Ovary (tissue), 7 donors: ENCODE measurements at regions not wholly inside any gene's neighbourhood (a gene's known extent, or its start where the extent isn't known, plus 50 kb on each side); places are given as distances from the start of the nearest gene placed in this dataset.

Source experiments
- DNase-seq, 5 donors: peaks; one replicate each; pipeline ENCODE4 v3.0.0-alpha.2; 2019 to 2020
- H3K27ac ChIP-seq, 2 donors: fragments of 200-600 bp; one replicate each; pipeline versions ENCODE4 v1.5.1 to v1.8.0; 2019 to 2022
- H3K27me3 ChIP-seq: fragments of 200-600 bp; one replicate; pipeline ENCODE4 v1.8.0; 2022
- H3K36me3 ChIP-seq: fragments of 200-600 bp; sonication (generic); one replicate; pipeline ENCODE4 v1.5.1; 2019
- H3K4me1 ChIP-seq: one replicate; pipeline ENCODE4 v1.8.1; 2013; ENCODE audit warnings: mild to moderate bottlenecking, moderate library complexity; ENCODE audit not compliant: insufficient read depth
- H3K4me3 ChIP-seq: fragments of 200-600 bp; sonication (generic); one replicate; pipeline ENCODE4 v1.5.1; 2017
- H3K9me3 ChIP-seq, 2 donors: fragments of 200-600 bp in 1 of 2; sonication (generic) in 1 of 2; one replicate each; pipeline versions ENCODE4 v1.5.1 to v1.8.1; 2013 to 2019; ENCODE audit warnings: mild to moderate bottlenecking in 1 of 2, moderate library complexity in 1 of 2
- CTCF ChIP-seq, 3 donors: fragments of 450-650 bp in 2 of 3; fragments of 200-600 bp in 1 of 3; IDR thresholded peaks; one replicate each; pipeline versions ENCODE4 v1.5.1 to v1.8.0; 2016 to 2022; ENCODE audit warnings: antibody characterized with exemption in 3 of 3, mild to moderate bottlenecking in 1 of 3
- EP300 ChIP-seq: sonication (generic); formaldehyde crosslinking; IDR thresholded peaks from one replicate; pipeline ENCODE4 v1.6.1; 2017; ENCODE audit warnings: antibody characterized with exemption
- POLR2A ChIP-seq: fragments of 450-650 bp; IDR thresholded peaks from one replicate; pipeline ENCODE4 v1.6.1; 2017; ENCODE audit warnings: antibody characterized with exemption, mild to moderate bottlenecking, moderate library complexity
- WGBS, 3 donors: extraction: QIAGEN DNeasy Blood & Tissue Kit in 1 of 3; methylation state at CpG; one replicate each; pipeline versions ENCODE4 v1.1.5 to v1.1.7; 2013 to 2017; 5-methylcytosine and 5-hydroxymethylcytosine counted together
- intact Hi-C, 4 donors: fragments of 100-400 bp; cut with DNase I; formaldehyde crosslinking; loops; one replicate each; pipeline versions ENCODE4 v1.11.0 to v1.15.1; 2022 to 2023
- donor health status: DM: no; HTN: no; CAD: no; lungs with moderate emphysema.
- donor health status: DM: no; HTN: no; CAD: no.
- donor health status: Bipolar disorder and iron deficiency.
- donor health status: DM: no; HTN: no; CAD: no.
- donor health status: DM: yes; HTN: yes; CAD: no.

GRCh38 chr15:38672814-38673670 is 108.4 kb upstream of the RASGRP1 start:
- no peaks in the 10 kb centered on the region for H3K27me3 ChIP-seq
- no peaks in the 10 kb centered on the region for H3K4me1 ChIP-seq
- H3K27ac ChIP-seq: no peak overlapping the region
- intact Hi-C loops: loop anchor here in 1 of 4 donors (10.0 kb wide), 1 partner anchor 238 kb away; no protein-coding TSS in a partner anchor
- 77 to 82% (median 80%) methylated on average over 14 of the region's 14 CpGs for WGBS, 3 donors
- H3K9me3 ChIP-seq: no peaks in the 10 kb centered on the region
- no peak for DNase-seq
- no peak overlapping the region for H3K4me3 ChIP-seq
- H3K36me3 ChIP-seq: no peaks in the 10 kb centered on the region
- no peak for TF ChIP-seq CTCF (IDR thresholded peaks at IDR 0.05)
- no peak for TF ChIP-seq POLR2A
- TF ChIP-seq EP300: no peak

- WGBS, 3 donors: 89 to 92% (median 91%) methylated on average over 4 of the region's 4 CpGs
- intact Hi-C loops: loop anchor here in 1 of 4 donors (10.0 kb wide), 1 partner anchor 240 kb away; no protein-coding TSS in a partner anchor
- no peak for TF ChIP-seq POLR2A
- no peak for TF ChIP-seq EP300
- TF ChIP-seq CTCF (IDR thresholded peaks at IDR 0.05): no peak
- Histone ChIP-seq H3K4me1 (no peaks in the 10 kb centered on the region), H3K27me3 (no peaks in the 10 kb centered on the region), H3K9me3 (no peaks in the 10 kb centered on the region), H3K36me3 (no peaks in the 10 kb centered on the region), H3K4me3 (no peak overlapping the region), H3K27ac (no peak overlapping the region)
- DNase-seq: no peak
These were observed 109.8 kb upstream of the RASGRP1 start for GRCh38 chr15:38674448-38674847.

- WGBS, 3 donors: 95 to 99% (median 95%) methylated on average over 2 of the region's 2 CpGs
- H3K27me3 ChIP-seq: no peaks in the 10 kb centered on the region
- H3K9me3 ChIP-seq: no peaks in the 10 kb centered on the region
- no peaks in the 10 kb centered on the region for H3K4me1 ChIP-seq
- TF ChIP-seq EP300 (no peak), POLR2A (no peak), CTCF (IDR thresholded peaks at IDR 0.05) (no peak)
- intact Hi-C loops: loop anchor here in 1 of 4 donors (10.0 kb wide), 1 partner anchor 243 kb away; no protein-coding TSS in a partner anchor
- no peak overlapping the region for H3K27ac ChIP-seq
- H3K4me3 ChIP-seq: no peak overlapping the region
- H3K36me3 ChIP-seq: no peaks in the 10 kb centered on the region
- no peak for DNase-seq
These were observed 113.7 kb upstream of the RASGRP1 start for GRCh38 chr15:38678281-38678680.

- H3K9me3 ChIP-seq: no peaks in the 10 kb centered on the region
- H3K36me3 ChIP-seq: no peaks in the 10 kb centered on the region
- H3K4me1 ChIP-seq: no peaks in the 10 kb centered on the region
- 89% methylated on average over 5 of the region's 5 CpGs for WGBS, 3 donors
- H3K27me3 ChIP-seq: no peaks in the 10 kb centered on the region
- no peak for TF ChIP-seq POLR2A
- no peak for TF ChIP-seq CTCF (IDR thresholded peaks at IDR 0.05)
- TF ChIP-seq EP300: no peak
- intact Hi-C loops: loop anchor here in 2 of 4 donors (10.0 kb wide), 1 partner anchor 236 kb away; no protein-coding TSS in a partner anchor
- no peak for DNase-seq
- H3K4me3 ChIP-seq: no peak overlapping the region
- no peak overlapping the region for H3K27ac ChIP-seq
These were observed 116.2 kb upstream of the RASGRP1 start for GRCh38 chr15:38680775-38681174.
